HFF-Myc (cell line): ENCODE measurements at regions not wholly inside any gene's neighbourhood (a gene's known extent, or its start where the extent isn't known, plus 50 kb on each side); places are given as distances from the start of the nearest gene placed in this dataset.

Experiments used
- DNase-seq: peaks from one replicate; pipeline ENCODE4 v3.0.0-alpha.2; 2011; ENCODE audit warnings: low read depth; ENCODE audit errors: extremely low read depth
- H3K4me3 ChIP-seq: replicated peaks from 2 replicates; pipeline ENCODE4 v1.5.1; 2011; ENCODE audit warnings: low read depth, mild to moderate bottlenecking, control low read depth, low read length
- CTCF ChIP-seq: IDR thresholded peaks from 2 replicates; pipeline ENCODE4 v1.5.1; 2012; ENCODE audit warnings: mild to moderate bottlenecking, low read depth, low read length, control low read depth; ENCODE audit errors: missing control alignments

- no peak for DNase-seq
- H3K4me3 ChIP-seq: no peak overlapping the region
- no peak for TF ChIP-seq CTCF
Measured at GRCh38 chr2:181372646-181373040, 84.5 kb upstream of the ITGA4 start.

GRCh38 chr2:181374781-181375675 is 82.2 kb upstream of the ITGA4 start:
- DNase-seq: peak; percentile 80
- no peak for TF ChIP-seq CTCF

GRCh38 chr2:181376442-181376841 is 80.7 kb upstream of the ITGA4 start:
- no peak overlapping the region for H3K4me3 ChIP-seq
- TF ChIP-seq CTCF: no peak
- no peak for DNase-seq

More at GRCh38 chr2:181374781-181375675, 82.2 kb upstream of the ITGA4 start:
- 0 out of 2 replicates have a peak overlapping the region, but pooled peaks have one; percentile 8 for H3K4me3 ChIP-seq

GRCh38 chr2:181376999-181377398 is 80.2 kb upstream of the ITGA4 start:
- TF ChIP-seq CTCF: no peak
- no peak for DNase-seq
- no peak overlapping the region for H3K4me3 ChIP-seq

- no peak overlapping the region for H3K4me3 ChIP-seq
- no peak for TF ChIP-seq CTCF
- DNase-seq: no peak
Measured at GRCh38 chr2:181378491-181378890, 78.7 kb upstream of the ITGA4 start.

GRCh38 chr2:181380581-181380980 is 76.6 kb upstream of the ITGA4 start:
- DNase-seq: no peak
- H3K4me3 ChIP-seq: no peak overlapping the region
- no peak for TF ChIP-seq CTCF
